Suppressor macrophage treated with lipopolysaccharide for 4 hours (primary cell): ENCODE measurements at regions not wholly inside any gene's neighbourhood (a gene's known extent, or its start where the extent isn't known, plus 50 kb on each side); places are given as distances from the start of the nearest gene placed in this dataset.

ENCODE experiments used
- DNase-seq: peaks from one replicate; pipeline ENCODE4 v3.0.0-alpha.2; 2020

GRCh38 chr5:31097851-31098250 lies 95.6 kb upstream of the CDH6 start:
- DNase-seq = no peak

DNA sequence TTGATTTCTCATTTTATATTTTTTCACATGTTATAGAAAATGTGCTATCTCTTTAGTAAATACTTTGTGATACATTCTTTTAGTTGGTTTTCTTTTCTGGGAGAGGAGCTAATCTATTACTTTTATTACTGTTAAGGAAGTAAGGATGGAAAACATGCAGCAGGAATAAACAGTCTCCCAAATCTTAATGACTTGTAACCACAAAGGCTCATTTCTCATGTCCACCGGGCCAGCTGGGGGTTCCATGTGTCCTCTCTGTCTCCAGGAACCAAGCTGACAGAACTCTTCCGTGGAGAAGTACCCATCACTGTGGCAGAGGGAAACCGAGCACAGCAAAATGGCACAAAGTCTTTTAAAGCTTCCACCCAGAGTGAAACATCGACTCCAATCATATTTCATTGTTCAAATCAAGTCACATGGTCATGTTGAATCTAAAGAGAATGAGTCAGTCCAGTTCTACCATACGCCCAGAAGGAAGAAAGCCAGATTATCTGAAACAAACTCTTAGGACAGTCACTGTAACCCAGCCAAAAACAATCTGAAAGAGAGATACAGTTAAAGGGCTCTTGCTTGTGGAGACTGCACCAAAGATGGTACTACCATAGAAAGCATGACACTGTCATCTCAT lies 97.1 kb upstream of the CDH6 start:
- DNase-seq = no peak

GRCh38 chr5:31095796-31096195 lies 97.7 kb upstream of the CDH6 start:
- no peak for DNase-seq

- DNase-seq = no peak
These were observed 102.0 kb upstream of the CDH6 start for GRCh38 chr5:31091501-31091900.

DNA sequence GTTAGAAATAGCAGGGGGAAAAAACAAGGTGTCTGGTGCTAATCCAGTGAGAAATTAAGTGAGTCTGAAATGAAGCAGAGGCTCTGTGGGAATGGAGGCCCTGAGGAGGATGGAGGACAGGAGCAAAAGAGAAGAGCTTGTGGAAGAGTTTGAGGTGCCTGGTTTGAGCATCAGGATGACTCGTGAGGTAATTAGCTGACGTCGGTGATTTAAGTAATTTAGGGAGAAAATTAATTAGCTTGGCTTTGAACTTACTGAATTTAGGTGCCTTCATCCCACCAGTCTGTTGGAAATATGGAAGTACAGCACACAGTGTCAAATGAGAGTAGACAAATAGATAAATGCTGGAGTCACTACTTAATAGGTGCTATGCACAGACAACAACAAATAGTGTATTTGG lies 103.0 kb upstream of the CDH6 start:
- DNase-seq = no peak

DNA sequence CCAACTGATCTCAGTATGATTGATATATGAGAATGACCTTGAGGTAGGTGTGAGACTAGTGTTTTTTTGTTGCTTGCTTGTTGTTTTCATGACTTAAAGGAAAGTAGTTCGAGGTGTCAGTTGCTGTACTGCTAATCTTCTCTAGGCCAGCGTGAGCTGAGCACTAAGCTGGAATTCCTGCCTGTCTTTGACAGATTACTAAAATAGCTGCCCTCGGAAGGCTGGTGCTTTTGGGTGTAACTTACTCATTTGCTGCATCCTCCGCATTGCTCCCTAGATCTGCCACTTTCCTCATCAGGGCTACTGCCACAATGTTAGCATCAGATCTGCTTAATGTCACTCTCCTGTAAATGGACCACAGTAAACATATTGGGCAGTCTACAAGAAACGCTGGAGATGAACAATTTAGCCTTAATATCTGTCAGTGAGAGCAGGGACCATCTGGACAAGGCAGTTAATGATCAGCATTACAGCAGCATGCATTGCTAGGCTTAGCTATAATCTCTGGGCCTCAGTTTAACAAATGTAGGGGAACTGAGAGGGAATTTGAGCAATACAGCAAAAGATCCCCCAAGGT lies 106.6 kb upstream of the CDH6 start:
- no peak for DNase-seq

GRCh38 chr5:31084871-31085270 lies 108.6 kb upstream of the CDH6 start:
- DNase-seq = no peak

GRCh38 chr5:31083364-31083763 lies 110.1 kb upstream of the CDH6 start:
- DNase-seq = no peak

DNA sequence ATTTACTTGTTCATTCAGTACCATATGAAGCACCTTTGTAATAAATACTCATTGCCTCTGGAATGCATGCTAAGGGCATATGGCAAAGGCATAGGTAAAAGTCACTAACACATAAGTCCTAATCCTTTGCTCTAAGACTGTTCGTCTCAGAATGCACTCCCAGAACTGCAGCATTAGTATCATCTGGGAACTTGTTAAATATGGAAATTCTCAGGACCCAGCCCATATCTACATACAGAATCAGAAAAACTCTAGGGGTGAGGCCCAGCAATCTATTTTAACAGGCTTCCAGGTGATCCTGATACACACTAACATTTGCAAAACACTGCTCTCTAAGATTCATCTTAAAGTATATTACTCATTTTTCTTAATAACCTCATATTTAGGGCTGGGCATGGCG lies 113.8 kb upstream of the CDH6 start:
- DNase-seq = no peak

DNA sequence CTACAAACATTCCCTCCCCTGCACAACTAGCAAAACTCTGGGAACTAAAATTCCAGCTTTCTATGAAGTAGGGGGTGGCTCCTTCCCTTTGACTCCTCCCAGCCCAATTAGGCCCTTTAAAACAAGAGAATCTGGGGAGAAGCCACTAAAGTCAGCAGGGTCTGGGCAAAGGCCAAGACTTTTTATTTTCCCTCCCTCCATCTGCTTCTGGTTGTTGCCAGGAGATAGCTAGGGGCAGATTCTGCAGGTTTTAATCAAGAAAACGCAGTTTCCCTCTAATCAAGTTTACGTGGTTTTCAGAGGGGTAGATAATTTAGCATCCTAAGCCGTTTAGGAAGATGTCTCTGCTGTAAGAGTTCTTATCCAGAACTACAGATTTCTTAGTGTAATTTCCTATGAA lies 114.5 kb upstream of the CDH6 start:
- DNase-seq = no peak

DNA sequence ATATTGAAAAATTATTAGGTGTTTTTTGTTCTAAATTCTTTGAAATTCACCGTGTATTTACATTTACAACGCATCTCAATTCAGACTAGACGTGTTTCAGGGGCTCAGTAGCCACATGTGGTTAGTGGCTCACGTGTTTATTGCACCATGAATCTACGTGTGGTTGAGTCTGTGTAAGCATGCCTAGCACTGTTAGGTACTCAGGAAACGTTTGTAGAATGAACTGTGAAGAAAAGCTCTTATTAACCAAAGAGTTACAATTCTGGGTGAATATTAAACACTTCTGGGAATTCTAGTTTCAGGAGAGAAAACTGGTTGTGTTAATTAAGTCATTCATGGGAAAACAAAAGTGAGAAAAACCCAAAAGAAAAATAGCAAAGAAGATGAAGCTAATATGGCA lies 117.5 kb upstream of the CDH6 start:
- no peak for DNase-seq

DNA sequence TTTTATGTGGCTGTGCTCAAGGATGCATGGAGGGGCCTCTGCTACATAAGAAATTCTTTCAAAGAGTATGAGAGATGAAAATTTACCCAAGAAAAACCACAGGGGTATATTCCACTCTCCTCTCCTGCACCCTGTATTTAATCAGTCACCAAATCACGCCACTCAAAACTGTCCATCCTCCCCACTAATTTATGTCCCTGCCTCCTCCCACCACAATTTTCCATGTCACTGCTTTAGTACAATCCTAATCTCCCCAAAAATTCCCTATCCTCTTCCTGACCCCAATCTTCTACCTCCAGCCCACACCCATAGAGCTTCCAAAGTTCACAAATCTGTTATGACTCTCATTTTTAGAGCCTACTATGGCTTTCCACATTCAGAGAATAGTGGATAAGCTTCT lies 125.2 kb upstream of the CDH6 start:
- DNase-seq = no peak

- no peak for DNase-seq
These were observed 126.7 kb upstream of the CDH6 start for GRCh38 chr5:31066655-31067328.

- no peak for DNase-seq
These were observed 129.3 kb upstream of the CDH6 start for GRCh38 chr5:31064215-31064614.

DNA sequence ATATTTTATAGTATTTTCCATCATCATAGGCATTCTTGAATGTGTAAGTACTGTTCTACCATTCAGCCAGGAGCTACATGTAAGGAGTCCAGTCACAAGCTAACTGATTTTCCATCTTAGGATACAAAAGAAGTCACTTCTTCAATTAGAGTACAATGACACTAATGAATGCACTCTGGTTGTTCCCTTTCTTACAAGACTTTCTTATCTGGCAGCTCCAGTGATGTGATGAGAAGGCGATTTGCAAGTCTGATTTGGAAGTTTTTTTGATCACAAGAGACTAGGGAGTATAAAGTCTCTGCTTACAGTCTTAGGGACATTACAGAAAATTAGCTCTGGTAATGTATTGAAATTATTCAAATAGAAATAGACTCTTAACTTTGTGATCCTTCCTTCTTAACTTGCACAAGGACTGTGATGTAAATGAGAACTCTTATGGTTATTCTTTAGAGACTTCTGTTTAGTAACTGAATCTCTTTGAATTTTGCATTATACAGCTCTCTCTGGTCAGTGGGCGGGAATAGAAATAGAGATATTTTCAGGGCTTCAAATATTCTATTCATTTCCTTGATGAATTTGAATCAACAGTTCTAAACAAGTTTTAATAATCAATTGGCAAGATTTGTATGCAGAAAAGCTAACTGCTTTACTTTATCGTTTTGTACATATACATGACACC lies 130.4 kb upstream of the CDH6 start:
- no peak for DNase-seq

DNA sequence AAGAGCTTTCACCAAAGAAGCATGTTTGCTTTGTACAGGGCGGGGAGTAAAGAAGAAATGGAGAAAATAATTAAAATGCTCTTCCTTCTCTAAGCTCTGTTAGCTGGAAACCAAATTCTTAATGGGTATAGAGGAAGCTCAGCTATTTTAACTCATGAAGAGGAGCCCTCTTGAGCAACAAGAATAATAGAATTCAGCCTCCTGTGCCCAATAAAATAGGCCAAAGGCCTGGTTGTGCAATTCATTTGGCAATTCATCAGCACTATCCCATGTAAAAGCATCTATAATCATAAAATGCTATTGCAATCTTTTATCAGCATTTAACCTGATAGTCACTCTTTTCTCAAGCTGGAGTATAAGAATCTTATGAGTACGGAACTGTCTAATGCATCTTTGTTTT lies 133.6 kb upstream of the CDH6 start:
- DNase-seq = no peak

GRCh38 chr5:31054453-31054852 lies 139.0 kb upstream of the CDH6 start:
- no peak for DNase-seq

GRCh38 chr5:31052937-31053658 lies 140.4 kb upstream of the CDH6 start:
- no peak for DNase-seq

- no peak for DNase-seq
These were observed 142.2 kb upstream of the CDH6 start for GRCh38 chr5:31051316-31051715.

DNA sequence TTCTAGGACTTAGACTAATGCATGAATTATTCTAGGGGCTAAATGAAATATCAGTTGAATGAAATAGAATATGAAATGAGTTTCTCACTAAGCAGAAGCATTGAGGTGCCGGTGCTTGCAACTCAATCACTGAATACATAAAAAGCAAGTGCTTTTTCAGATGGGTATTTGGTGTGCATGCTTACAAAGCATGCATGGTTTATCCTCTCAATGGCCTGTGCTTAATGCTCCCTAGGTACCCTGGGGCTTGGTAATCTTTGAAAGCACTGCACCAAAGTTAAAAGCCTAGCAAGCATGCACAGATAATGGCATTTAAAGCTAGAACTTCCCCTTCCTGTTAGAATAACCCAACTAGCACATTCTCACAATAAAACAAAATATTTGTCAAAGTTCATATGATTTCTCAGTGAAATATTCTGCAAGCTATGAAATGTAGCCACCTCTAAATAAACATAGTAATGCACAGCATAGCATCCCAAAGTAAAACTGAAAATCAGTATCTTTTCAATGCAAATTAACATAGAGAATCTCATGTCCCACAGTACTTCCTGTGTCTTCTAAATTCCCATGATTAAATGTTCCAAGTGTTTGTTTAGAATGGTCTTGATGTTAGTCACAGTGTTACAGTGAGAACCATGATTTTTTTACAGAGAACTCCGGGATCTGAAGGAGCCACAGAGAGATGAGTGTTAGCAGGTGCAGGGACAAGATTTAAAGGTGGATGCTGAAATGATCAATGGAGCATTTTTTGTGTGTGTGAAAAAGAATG lies 143.4 kb upstream of the CDH6 start:
- DNase-seq = no peak

DNA sequence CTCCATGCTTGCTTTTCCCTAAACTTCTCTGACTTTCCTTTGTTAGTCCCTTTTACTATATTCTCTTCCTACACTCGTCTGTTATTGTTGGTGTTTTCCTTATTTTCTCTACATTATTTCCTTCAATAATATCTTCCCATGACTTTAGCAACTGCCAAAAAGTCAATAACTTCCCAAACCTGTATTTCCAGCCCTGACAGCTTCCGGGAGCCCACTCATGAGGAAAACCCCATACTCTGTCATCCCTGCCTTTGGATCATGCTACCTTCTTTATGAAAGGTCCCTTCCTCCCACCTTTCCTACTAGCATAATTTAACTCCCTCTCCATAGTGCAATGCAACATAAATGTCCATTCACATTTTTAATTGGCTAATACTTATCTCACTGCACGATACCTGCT lies 144.0 kb upstream of the CDH6 start:
- no peak for DNase-seq
